OCI-LY3 (cell line): ENCODE measurements at regions not wholly inside any gene's neighbourhood (a gene's known extent, or its start where the extent isn't known, plus 50 kb on each side); places are given as distances from the start of the nearest gene placed in this dataset.

Experiments
- EZH2phosphoT487 ChIP-seq: fragments of 200-600 bp; shearing (Covaris generic); IDR thresholded peaks from 2 replicates; pipeline ENCODE4 v1.6.1; 2018; ENCODE audit warnings: antibody characterized with exemption, mixed run types, low read depth
- TF ChIP-seq, protein P1 (sequence below): fragments of 200-600, 300-600 bp; sonication (generic); IDR thresholded peaks from 2 replicates; pipeline ENCODE4 v1.5.1; 2014; ENCODE audit warnings: antibody characterized with exemption, low read length, low read depth

DNA sequence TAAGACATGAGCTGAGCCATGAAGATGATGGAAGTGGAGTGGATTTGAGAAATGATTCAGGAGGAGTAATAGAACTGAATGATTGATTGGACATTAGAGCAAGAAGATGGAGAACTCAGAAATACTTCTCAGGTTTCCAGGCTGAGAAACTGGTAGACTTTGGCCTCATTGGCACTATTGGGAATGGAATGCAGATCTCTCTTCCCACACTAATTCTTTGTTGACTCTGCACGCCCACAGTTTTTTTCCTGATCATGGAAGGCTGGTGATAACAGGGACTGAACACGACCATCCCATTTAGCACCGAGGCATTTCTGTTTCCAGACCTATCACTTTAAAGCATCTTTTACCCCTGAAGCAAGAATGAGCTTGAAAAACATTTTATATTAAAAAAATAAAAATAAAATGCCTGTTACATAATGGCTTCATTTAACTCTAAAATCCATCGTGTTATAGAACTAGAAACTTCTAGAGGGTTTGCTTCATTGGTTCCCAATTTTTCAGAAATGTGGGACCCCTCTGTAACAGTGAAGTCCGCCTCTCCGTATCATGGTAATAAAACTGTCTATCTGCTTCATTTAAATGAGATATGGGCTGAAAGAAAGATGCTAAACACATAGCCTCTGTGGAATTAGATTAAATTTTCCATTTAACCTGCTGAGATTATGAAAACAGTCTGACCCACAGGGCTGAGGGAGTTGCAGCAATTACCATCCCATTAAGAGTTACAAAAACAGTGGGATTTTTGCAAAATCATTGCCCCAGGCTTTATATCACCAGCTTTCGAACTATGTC, 562.0 kb upstream of the CFAP20DC start:
- TF ChIP-seq, protein P1, sequence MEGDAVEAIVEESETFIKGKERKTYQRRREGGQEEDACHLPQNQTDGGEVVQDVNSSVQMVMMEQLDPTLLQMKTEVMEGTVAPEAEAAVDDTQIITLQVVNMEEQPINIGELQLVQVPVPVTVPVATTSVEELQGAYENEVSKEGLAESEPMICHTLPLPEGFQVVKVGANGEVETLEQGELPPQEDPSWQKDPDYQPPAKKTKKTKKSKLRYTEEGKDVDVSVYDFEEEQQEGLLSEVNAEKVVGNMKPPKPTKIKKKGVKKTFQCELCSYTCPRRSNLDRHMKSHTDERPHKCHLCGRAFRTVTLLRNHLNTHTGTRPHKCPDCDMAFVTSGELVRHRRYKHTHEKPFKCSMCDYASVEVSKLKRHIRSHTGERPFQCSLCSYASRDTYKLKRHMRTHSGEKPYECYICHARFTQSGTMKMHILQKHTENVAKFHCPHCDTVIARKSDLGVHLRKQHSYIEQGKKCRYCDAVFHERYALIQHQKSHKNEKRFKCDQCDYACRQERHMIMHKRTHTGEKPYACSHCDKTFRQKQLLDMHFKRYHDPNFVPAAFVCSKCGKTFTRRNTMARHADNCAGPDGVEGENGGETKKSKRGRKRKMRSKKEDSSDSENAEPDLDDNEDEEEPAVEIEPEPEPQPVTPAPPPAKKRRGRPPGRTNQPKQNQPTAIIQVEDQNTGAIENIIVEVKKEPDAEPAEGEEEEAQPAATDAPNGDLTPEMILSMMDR: no peak
- TF ChIP-seq EZH2phosphoT487: no peak
